GM21825 (cell line): ENCODE measurements at regions not wholly inside any gene's neighbourhood (a gene's known extent, or its start where the extent isn't known, plus 50 kb on each side); places are given as distances from the start of the nearest gene placed in this dataset.
"Not testable (repeated sequence)": the region's sequence is repeated elsewhere in the genome, so short reads cannot be mapped to it uniquely, and the experiment has no call there.

Experiments
- ATAC-seq: cut with Tn5 transposase; IDR thresholded peaks from one replicate; pipeline ENCODE4 v1.9.1; 2021; ENCODE audit warnings: mild to moderate bottlenecking, moderate library complexity; ENCODE audit not compliant: unreplicated experiment

- no peak for ATAC-seq
Observed at GRCh38 chr4:12016729-12017128, 588.0 kb upstream of the HS3ST1 start.

- no peak for ATAC-seq
Observed at GRCh38 chr4:12005471-12005870, 576.8 kb upstream of the HS3ST1 start.

GRCh38 chr4:11996581-11996980 lies 567.9 kb upstream of the HS3ST1 start:
- ATAC-seq = not testable (repeated sequence)

GRCh38 chr4:11976726-11977263 lies 548.1 kb upstream of the HS3ST1 start:
- ATAC-seq = no peak

GRCh38 chr4:11973270-11973669 lies 544.6 kb upstream of the HS3ST1 start:
- ATAC-seq = no peak

GRCh38 chr4:11970754-11971153 lies 542.1 kb upstream of the HS3ST1 start:
- no peak for ATAC-seq

GRCh38 chr4:11966782-11967181 lies 538.1 kb upstream of the HS3ST1 start:
- ATAC-seq = no peak

GRCh38 chr4:11954093-11954492 lies 525.4 kb upstream of the HS3ST1 start:
- no peak for ATAC-seq

GRCh38 chr4:11949355-11949754 lies 520.7 kb upstream of the HS3ST1 start:
- no peak for ATAC-seq

GRCh38 chr4:11947629-11948028 lies 518.9 kb upstream of the HS3ST1 start:
- not testable (repeated sequence) for ATAC-seq

- ATAC-seq = no peak
Observed at GRCh38 chr4:11937941-11938340, 509.2 kb upstream of the HS3ST1 start.

GRCh38 chr4:11931266-11931820 lies 502.6 kb upstream of the HS3ST1 start:
- no peak for ATAC-seq

- no peak for ATAC-seq
Observed at GRCh38 chr4:11929080-11929479, 500.4 kb upstream of the HS3ST1 start.

GRCh38 chr4:11919316-11919715 lies 490.6 kb upstream of the HS3ST1 start:
- no peak for ATAC-seq

GRCh38 chr4:11914406-11914805 lies 485.7 kb upstream of the HS3ST1 start:
- no peak for ATAC-seq

- ATAC-seq = no peak
Observed at GRCh38 chr4:11912886-11913285, 484.2 kb upstream of the HS3ST1 start.

GRCh38 chr4:11910812-11911211 lies 482.1 kb upstream of the HS3ST1 start:
- ATAC-seq = no peak

- no peak for ATAC-seq
Observed at GRCh38 chr4:11908712-11909111, 480.0 kb upstream of the HS3ST1 start.

- ATAC-seq = no peak
Observed at GRCh38 chr4:11908205-11908604, 479.5 kb upstream of the HS3ST1 start.

GRCh38 chr4:11904846-11905739 lies 476.4 kb upstream of the HS3ST1 start:
- no peak for ATAC-seq

GRCh38 chr4:11904117-11904535 lies 475.4 kb upstream of the HS3ST1 start:
- no peak for ATAC-seq

GRCh38 chr4:11901089-11901488 lies 472.4 kb upstream of the HS3ST1 start:
- ATAC-seq = no peak
